Right lobe of liver (tissue), 4 donors: ENCODE measurements at regions not wholly inside any gene's neighbourhood (a gene's known extent, or its start where the extent isn't known, plus 50 kb on each side); places are given as distances from the start of the nearest gene placed in this dataset.

Source experiments
- CTCF ChIP-seq, 4 donors: fragments of 200-600 bp in 3 of 4; fragments of 450-650 bp in 1 of 4; IDR thresholded peaks; one replicate each; pipeline versions ENCODE4 v1.5.1 to v1.8.0; 2016 to 2022; ENCODE audit warnings: antibody characterized with exemption in 4 of 4, mild to moderate bottlenecking in 2 of 4
- POLR2A ChIP-seq: fragments of 450-650 bp; IDR thresholded peaks from one replicate; pipeline ENCODE4 v1.6.1; 2017; ENCODE audit warnings: antibody characterized with exemption, mild to moderate bottlenecking
- donor health status: DM: no; HTN: no; CAD: no.
- donor health status: DM: no; HTN: no; CAD: no.
- donor health status: DM: no; HTN: yes; CAD: no.

GRCh38 chr6:77204555-77204954 lies 258.7 kb downstream of the HTR1B start:
- TF ChIP-seq POLR2A (no peak), CTCF (IDR thresholded peaks at IDR 0.05) (no peak)
